Adrenal gland (tissue), 9 donors: ENCODE measurements at regions not wholly inside any gene's neighbourhood (a gene's known extent, or its start where the extent isn't known, plus 50 kb on each side); places are given as distances from the start of the nearest gene placed in this dataset.
"Not testable (repeated sequence)": the region's sequence is repeated elsewhere in the genome, so short reads cannot be mapped to it uniquely, and the experiment has no call there.

Source experiments
- DNase-seq, 7 donors: peaks; one replicate each; pipeline ENCODE4 v3.0.0-alpha.2; 2019 to 2020
- H3K27ac ChIP-seq, 5 donors: fragments of 200-600 bp; sonication (generic) in 4 of 5; 1 replicate in 3 of 5; 2 replicates in 2 of 5; pipeline versions ENCODE4 v1.5.1 to v1.8.0; 2016 to 2020; ENCODE audit warnings: mild to moderate bottlenecking in 1 of 5
- H3K27me3 ChIP-seq: fragments of 200-600 bp; 2 replicates; pipeline ENCODE4 v1.8.0; 2021
- H3K36me3 ChIP-seq, 2 donors: fragments of 200-600 bp; replicated peaks in 1 of 2; 1 replicate in 1 of 2; 2 replicates in 1 of 2; pipeline versions ENCODE4 v1.5.1 to v1.8.0; 2018 to 2022
- H3K4me1 ChIP-seq, 2 donors: fragments of 200-600 bp; replicated peaks in 1 of 2; 1 replicate in 1 of 2; 2 replicates in 1 of 2; pipeline versions ENCODE4 v1.5.1 to v1.8.0; 2018 to 2021
- H3K4me3 ChIP-seq, 4 donors: fragments of 200-600 bp; sonication (generic) in 3 of 4; one replicate each; pipeline ENCODE4 v1.5.1; 2016 to 2018
- H3K9me3 ChIP-seq, 3 donors: fragments of 200-600 bp; sonication (generic) in 1 of 3; replicated peaks in 1 of 3; 1 replicate in 2 of 3; 2 replicates in 1 of 3; pipeline versions ENCODE4 v1.5.1 to v1.8.0; 2016 to 2021
- POLR2A ChIP-seq, 2 donors: fragments of 450-650 bp; IDR thresholded peaks; one replicate each; pipeline ENCODE4 v1.6.1; 2017; ENCODE audit warnings: antibody characterized with exemption in 2 of 2, mild to moderate bottlenecking in 2 of 2, moderate library complexity in 1 of 2
- WGBS, 4 donors: extraction: QIAGEN DNeasy Blood & Tissue Kit in 2 of 4; methylation state at CpG; one replicate each; pipeline versions ENCODE4 v1.1.5 to v1.1.7; 2013 to 2017; 5-methylcytosine and 5-hydroxymethylcytosine counted together
- intact Hi-C, 2 donors: fragments of 100-400 bp; cut with DNase I; formaldehyde crosslinking; loops; one replicate each; pipeline versions ENCODE4 v1.14.1 to v1.15.0; 2022 to 2023
- TF ChIP-seq, protein P1 (sequence below), 6 experiments: fragments of 450-650 bp in 4 of 6; fragments of 200-600 bp in 2 of 6; sonication (generic) in 1 of 6; IDR thresholded peaks; 1 replicate in 5 of 6; 2 replicates in 1 of 6; pipeline versions ENCODE4 v1.5.1 to v1.8.0; 2016 to 2021; ENCODE audit warnings: antibody characterized with exemption in 6 of 6, mild to moderate bottlenecking in 2 of 6, moderate library complexity in 1 of 6
- donor health status: healthy with polysubstance abuse.
- donor health status: Bipolar disorder and iron deficiency.
- donor health status: DM: yes; HTN: yes; CAD: no.
- donor health status: DM: no; HTN: no; CAD: no.
- donor health status: DM: no; HTN: no; CAD: no.

DNA sequence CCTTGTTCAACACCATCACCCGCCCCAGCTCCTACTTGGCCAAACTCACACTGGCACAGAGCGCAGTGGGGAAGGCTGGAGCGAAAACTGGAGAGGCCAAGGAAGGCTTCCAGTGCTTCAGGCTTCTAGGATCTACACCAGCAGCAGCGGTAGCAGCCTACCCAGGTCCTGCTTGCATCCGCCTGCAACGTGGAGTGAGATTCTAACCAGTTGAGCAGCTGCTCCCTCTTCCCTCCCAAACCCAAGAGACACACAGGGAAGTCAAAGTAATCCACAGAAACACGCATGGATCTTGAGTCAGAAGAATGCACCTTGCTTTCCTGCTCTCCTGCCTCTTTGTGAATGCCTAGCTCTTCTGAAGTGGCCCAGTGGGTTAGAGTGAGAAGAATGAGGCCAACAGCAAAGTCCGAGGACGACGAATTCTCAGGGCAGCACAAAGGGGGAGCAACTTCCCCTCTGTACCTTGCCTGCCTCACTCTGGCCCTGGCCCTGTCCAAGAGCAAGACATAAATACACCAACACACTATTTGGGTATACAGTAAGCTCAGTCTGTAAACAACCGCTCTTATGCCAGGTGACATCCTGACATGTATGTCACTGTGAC lies 95.9 kb upstream of the FOXQ1 start:
- intact Hi-C loops, result no loop called here
- DNase-seq, result no peak
- 73 to 85% (median 84%) methylated on average over 9 to 11 of the region's 11 CpGs for WGBS, 4 donors
- H3K9me3 ChIP-seq, result no peaks in the 10 kb centered on the region
- no peaks in the 10 kb centered on the region for H3K27me3 ChIP-seq
- no peaks in the 10 kb centered on the region for H3K36me3 ChIP-seq
- H3K4me3 ChIP-seq, result no peak overlapping the region
- no peak for TF ChIP-seq POLR2A (IDR thresholded peaks at IDR 0.05)
- no peaks in the 10 kb centered on the region for H3K4me1 ChIP-seq
- no peak overlapping the region for H3K27ac ChIP-seq

DNA sequence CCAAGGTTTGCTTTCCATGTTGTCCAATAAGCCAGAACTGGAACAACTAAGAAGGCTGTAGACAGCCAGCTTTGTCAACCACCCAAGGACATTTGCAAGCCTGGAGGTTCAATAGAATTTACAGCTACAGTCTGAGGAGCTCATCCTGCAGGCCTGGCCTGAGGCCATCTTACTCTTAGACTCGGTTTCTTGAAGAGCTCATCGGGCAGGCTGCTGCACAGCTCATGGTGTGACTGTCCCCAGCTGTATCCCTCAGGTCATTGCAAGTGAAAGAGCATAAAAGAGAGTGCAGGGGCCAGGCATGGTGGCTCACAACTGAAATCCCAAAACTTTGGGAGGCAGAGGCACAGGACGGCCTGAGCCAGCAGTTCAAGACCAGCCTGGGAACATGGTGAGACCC lies 96.9 kb upstream of the FOXQ1 start:
- Histone ChIP-seq H3K4me1 (no peaks in the 10 kb centered on the region), H3K27me3 (no peaks in the 10 kb centered on the region), H3K36me3 (no peaks in the 10 kb centered on the region), H3K9me3 (no peaks in the 10 kb centered on the region), H3K27ac (no peak overlapping the region), H3K4me3 (no peak overlapping the region)
- intact Hi-C loops, result no loop called here
- TF ChIP-seq POLR2A (IDR thresholded peaks at IDR 0.05), result no peak
- TF ChIP-seq, protein P1, sequence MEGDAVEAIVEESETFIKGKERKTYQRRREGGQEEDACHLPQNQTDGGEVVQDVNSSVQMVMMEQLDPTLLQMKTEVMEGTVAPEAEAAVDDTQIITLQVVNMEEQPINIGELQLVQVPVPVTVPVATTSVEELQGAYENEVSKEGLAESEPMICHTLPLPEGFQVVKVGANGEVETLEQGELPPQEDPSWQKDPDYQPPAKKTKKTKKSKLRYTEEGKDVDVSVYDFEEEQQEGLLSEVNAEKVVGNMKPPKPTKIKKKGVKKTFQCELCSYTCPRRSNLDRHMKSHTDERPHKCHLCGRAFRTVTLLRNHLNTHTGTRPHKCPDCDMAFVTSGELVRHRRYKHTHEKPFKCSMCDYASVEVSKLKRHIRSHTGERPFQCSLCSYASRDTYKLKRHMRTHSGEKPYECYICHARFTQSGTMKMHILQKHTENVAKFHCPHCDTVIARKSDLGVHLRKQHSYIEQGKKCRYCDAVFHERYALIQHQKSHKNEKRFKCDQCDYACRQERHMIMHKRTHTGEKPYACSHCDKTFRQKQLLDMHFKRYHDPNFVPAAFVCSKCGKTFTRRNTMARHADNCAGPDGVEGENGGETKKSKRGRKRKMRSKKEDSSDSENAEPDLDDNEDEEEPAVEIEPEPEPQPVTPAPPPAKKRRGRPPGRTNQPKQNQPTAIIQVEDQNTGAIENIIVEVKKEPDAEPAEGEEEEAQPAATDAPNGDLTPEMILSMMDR (IDR thresholded peaks at IDR 0.05), result no peak
- DNase-seq, result no peak
- WGBS, 4 donors, result 63 to 87% (median 83%) methylated on average over 3 of the region's 3 CpGs

DNA sequence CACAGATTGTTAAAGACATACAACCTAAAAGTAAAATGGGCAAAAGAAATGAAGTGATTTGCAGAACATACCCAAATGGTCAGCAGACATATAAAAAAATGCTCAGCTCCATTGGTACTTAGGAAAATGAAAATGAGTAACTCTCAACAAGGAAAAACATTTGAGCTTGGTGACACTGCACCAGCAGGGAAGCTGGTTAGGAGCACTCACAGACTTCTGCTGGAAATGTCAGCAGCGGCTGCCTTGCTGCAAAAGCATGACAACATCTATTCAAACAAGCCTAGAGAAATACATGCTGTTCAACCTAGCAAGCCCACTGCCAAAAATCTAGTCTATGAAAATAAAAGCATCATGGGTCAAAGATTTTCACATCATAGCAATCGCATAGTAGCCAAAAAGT lies 99.0 kb upstream of the FOXQ1 start:
- 31 to 55% (median 38%) methylated on average over 2 of the region's 2 CpGs for WGBS, 4 donors
- Histone ChIP-seq H3K9me3 (no peaks in the 10 kb centered on the region), H3K36me3 (no peaks in the 10 kb centered on the region), H3K27me3 (no peaks in the 10 kb centered on the region), H3K4me3 (no peak overlapping the region), H3K4me1 (no peaks in the 10 kb centered on the region), H3K27ac (no peak overlapping the region)
- DNase-seq, result no peak
- intact Hi-C loops, result no loop called here
- TF ChIP-seq POLR2A (IDR thresholded peaks at IDR 0.05), result no peak
- TF ChIP-seq, protein P1 (IDR thresholded peaks at IDR 0.05), result no peak

DNA sequence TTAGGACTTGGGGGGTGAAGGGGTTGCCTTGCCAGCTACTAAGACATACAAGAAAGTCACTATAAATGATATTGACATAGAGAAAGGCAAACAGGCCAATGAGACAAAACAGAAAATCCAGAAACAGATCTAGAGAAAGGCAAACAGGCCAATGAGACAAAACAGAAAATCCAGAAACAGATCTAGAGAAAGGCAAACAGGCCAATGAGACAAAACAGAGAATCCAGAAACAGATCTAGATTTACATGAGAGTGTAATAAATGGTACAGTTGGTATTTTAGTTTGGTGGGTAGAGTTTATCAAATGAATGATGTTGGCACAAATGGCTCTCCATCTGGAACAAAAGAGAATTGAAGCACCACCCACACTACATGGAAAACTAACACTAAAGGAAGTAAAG lies 99.8 kb upstream of the FOXQ1 start:
- H3K9me3 ChIP-seq, intact Hi-C loops, H3K4me3 ChIP-seq, H3K4me1 ChIP-seq, H3K36me3 ChIP-seq, DNase-seq, H3K27ac ChIP-seq, H3K27me3 ChIP-seq: not testable (repeated sequence)

DNA sequence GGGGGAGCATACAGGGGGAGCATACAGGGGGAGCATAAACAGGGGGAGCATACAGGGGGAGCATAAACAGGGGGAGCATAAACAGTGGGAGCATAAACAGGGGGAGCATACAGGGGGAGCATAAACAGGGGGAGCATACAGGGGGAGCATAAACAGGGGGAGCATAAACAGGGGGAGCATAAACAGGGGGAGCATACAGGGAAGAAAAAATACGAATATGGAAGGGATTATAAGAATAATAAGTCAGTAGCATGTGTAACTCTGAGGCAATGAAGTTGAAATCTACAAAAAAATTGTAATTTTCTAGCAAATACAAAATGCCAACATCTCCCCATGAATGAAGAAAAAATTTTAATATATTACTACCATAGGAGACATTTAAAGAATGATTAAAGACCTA lies 101.3 kb upstream of the FOXQ1 start:
- H3K27ac ChIP-seq, intact Hi-C loops, H3K36me3 ChIP-seq, H3K9me3 ChIP-seq, H3K4me3 ChIP-seq, DNase-seq, H3K4me1 ChIP-seq, H3K27me3 ChIP-seq: not testable (repeated sequence)
- 61 to 79% (median 71%) methylated on average over 1 of the region's 1 CpG for WGBS, 4 donors

DNA sequence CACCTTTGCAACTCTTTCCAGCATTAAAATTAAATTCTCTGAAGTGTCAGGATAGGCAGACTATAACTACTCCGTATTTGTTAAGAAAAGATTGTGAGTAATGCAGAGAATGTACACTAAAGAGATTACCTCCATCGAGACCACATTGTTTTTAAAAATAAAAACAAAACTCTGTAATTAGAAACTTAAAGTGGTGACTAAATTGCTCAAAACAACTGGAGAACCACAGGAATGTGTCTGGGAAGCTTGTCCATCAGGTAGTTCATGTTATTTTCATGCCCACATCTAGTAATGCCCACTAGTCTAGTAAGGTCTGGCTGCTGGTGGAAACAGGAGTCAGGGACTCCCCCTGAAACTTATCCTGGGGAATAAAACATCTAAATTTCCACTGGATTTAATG lies 103.0 kb upstream of the FOXQ1 start:
- Histone ChIP-seq H3K27me3 (no peaks in the 10 kb centered on the region), H3K9me3 (no peaks in the 10 kb centered on the region), H3K4me3 (no peak overlapping the region), H3K4me1 (no peaks in the 10 kb centered on the region), H3K27ac (no peak overlapping the region), H3K36me3 (no peaks in the 10 kb centered on the region)
- WGBS, 4 donors, result 80 to 88% (median 80%) methylated on average over 2 of the region's 2 CpGs
- intact Hi-C loops, result no loop called here
- TF ChIP-seq, protein P1 (IDR thresholded peaks at IDR 0.05), result no peak
- no peak for DNase-seq
